Nephron progenitor cell (in vitro differentiated cells): ENCODE measurements at regions not wholly inside any gene's neighbourhood (a gene's known extent, or its start where the extent isn't known, plus 50 kb on each side); places are given as distances from the start of the nearest gene placed in this dataset.

Source experiments
- DNase-seq: peaks from one replicate; pipeline ENCODE4 v3.0.0; 2021
- H3K27ac Mint-ChIP-seq: 2 replicates; pipeline ENCODE4 v1.8.0; 2021; ENCODE audit warnings: mild to moderate bottlenecking, moderate library complexity, mixed read lengths
- H3K27me3 Mint-ChIP-seq: 2 replicates; pipeline ENCODE4 v1.8.0; 2021; ENCODE audit warnings: mild to moderate bottlenecking, low read depth, mixed read lengths; ENCODE audit not compliant: poor library complexity
- H3K36me3 Mint-ChIP-seq: 2 replicates; pipeline ENCODE4 v1.8.0; 2021; ENCODE audit warnings: low read depth, mixed read lengths
- H3K4me1 Mint-ChIP-seq: 2 replicates; pipeline ENCODE4 v1.8.0; 2021; ENCODE audit warnings: mixed read lengths
- H3K4me3 Mint-ChIP-seq: 2 replicates; pipeline ENCODE4 v1.8.0; 2021; ENCODE audit warnings: mild to moderate bottlenecking, moderate library complexity, mixed read lengths
- H3K9me3 Mint-ChIP-seq: 2 replicates; pipeline ENCODE4 v1.8.0; 2021; ENCODE audit warnings: mild to moderate bottlenecking, moderate library complexity, mixed read lengths
- TF ChIP-seq, protein P1 (sequence below): fragments of 200-600 bp; sonication (generic); IDR thresholded peaks from 2 replicates; pipeline ENCODE4 v1.5.0; 2021; ENCODE audit warnings: antibody characterized with exemption

DNA sequence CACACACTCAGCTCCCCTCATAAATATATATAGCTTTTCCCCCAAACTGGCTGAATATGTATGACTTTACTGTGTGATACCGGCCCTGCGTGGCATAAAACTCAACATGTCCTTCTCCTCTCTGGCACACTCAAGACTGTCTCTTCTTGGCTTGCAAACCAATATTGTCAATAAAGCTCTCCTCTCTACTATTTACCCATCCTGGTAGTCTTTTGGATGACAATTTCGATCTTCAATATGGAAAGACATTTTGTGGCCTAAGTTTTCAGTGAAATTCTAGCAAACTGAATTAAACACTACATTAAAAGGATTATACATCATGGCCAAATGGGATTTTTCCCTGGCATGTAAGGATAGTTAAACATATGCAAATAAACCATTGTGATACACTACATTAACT, 1255.9 kb downstream of the JRKL start:
- Mint-ChIP-seq H3K4me3 (no peak overlapping the region), H3K36me3 (no peaks in the 10 kb centered on the region), H3K4me1 (no peaks in the 10 kb centered on the region), H3K27ac (no peak overlapping the region), H3K9me3 (peaks cover 17% of the 10 kb centered on the region), H3K27me3 (no peaks in the 10 kb centered on the region)
- TF ChIP-seq, protein P1, sequence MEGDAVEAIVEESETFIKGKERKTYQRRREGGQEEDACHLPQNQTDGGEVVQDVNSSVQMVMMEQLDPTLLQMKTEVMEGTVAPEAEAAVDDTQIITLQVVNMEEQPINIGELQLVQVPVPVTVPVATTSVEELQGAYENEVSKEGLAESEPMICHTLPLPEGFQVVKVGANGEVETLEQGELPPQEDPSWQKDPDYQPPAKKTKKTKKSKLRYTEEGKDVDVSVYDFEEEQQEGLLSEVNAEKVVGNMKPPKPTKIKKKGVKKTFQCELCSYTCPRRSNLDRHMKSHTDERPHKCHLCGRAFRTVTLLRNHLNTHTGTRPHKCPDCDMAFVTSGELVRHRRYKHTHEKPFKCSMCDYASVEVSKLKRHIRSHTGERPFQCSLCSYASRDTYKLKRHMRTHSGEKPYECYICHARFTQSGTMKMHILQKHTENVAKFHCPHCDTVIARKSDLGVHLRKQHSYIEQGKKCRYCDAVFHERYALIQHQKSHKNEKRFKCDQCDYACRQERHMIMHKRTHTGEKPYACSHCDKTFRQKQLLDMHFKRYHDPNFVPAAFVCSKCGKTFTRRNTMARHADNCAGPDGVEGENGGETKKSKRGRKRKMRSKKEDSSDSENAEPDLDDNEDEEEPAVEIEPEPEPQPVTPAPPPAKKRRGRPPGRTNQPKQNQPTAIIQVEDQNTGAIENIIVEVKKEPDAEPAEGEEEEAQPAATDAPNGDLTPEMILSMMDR, result no peak
- no peak for DNase-seq

DNA sequence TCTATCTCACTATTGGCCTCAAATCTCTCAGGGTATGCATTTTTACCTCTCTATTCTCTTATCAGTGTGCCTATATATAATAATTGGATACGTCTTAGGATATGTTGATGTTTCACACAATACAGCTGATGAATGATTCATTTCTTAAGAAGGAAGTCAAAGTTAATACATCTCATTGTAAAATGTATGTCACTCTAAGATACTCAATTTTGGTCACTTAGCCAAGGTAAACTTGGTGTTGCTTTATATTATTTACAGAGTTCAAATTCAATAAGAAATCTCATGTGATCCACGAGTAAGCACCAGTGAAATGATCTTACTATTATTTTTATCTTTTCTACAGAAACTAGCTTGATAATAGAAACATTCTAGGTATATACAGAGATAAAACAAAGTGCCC, 1266.5 kb downstream of the JRKL start:
- no peaks in the 10 kb centered on the region for H3K4me1 Mint-ChIP-seq
- H3K9me3 Mint-ChIP-seq, result peaks cover 3% of the 10 kb centered on the region
- no peak overlapping the region for H3K4me3 Mint-ChIP-seq
- no peak for DNase-seq
- H3K36me3 Mint-ChIP-seq, result no peaks in the 10 kb centered on the region
- H3K27me3 Mint-ChIP-seq, result no peaks in the 10 kb centered on the region
- no peak overlapping the region for H3K27ac Mint-ChIP-seq
- TF ChIP-seq, protein P1, result no peak

DNA sequence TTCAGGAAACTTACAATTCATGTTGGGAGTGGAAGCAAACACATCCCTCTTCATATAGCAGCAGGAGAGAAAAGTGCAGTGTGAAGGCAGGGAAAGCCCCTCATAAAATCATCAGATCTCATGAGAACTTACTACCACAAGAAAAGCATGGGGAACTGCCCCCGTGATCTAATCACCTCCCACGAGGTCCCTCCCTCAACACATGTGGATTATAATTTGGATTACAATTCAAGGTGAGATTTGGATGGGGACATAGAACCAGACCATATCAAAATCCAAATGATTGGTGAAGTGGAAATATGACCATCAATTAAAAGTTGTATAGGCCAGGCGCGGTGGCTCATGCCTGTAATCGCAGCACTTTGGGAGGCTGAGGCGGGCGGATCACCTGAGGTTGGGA, 1268.0 kb downstream of the JRKL start:
- no peak for DNase-seq
- H3K27me3 Mint-ChIP-seq, result no peaks in the 10 kb centered on the region
- no peak overlapping the region for H3K4me3 Mint-ChIP-seq
- peaks cover 3% of the 10 kb centered on the region for H3K9me3 Mint-ChIP-seq
- no peaks in the 10 kb centered on the region for H3K36me3 Mint-ChIP-seq
- H3K27ac Mint-ChIP-seq, result no peak overlapping the region
- no peaks in the 10 kb centered on the region for H3K4me1 Mint-ChIP-seq
- TF ChIP-seq, protein P1, result no peak

DNA sequence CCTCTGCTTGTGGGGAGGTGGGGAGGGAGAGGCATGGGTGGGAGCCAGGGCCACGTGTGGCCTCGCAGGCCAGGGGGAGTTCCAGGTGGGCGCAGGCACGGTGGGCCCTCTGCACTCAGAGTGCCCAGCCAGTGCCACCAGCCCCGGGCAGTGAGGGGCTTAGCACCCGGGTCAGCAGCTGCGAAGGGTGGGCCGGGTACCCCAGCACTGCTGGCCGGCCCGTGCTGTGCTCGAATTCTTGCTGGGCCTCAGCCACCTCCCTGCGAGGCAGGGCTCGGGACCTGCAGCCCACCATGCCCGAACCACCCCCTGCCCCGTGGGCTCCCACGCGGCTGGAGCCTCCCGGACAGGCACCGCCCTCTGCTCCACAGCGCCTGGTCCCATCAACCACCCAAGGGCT, 1277.2 kb downstream of the JRKL start:
- Mint-ChIP-seq H3K36me3 (no peaks in the 10 kb centered on the region), H3K4me1 (peaks cover 5% of the 10 kb centered on the region), H3K9me3 (peaks cover 15% of the 10 kb centered on the region), H3K4me3 (no peak overlapping the region), H3K27ac (no peak overlapping the region), H3K27me3 (no peaks in the 10 kb centered on the region)
- TF ChIP-seq, protein P1, result no peak
- DNase-seq, result no peak

DNA sequence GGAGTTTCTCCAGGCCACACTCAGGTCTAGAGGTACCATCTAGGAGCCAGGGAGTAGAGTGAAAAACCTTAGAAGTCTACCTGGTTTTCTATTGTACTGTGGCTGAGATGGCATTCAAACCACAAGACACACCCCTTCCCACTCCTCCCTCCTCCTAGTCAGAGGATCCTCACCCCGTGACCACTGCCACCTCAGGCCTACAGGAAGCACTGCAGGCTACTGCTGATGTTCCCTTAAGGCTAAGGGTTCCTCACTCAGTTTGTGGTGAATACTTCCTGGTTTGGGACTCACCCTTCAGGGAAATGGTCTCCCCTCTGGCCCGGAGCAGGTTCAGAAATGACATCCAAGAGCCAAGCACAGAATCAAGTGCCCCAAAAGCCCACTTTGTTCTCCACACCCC, 1293.9 kb downstream of the JRKL start:
- Mint-ChIP-seq H3K27me3 (no peaks in the 10 kb centered on the region), H3K9me3 (peaks cover 7% of the 10 kb centered on the region), H3K27ac (no peak overlapping the region), H3K4me1 (peaks cover 16% of the 10 kb centered on the region), H3K36me3 (no peaks in the 10 kb centered on the region), H3K4me3 (no peak overlapping the region)
- TF ChIP-seq, protein P1, result no peak
- DNase-seq, result no peak

DNA sequence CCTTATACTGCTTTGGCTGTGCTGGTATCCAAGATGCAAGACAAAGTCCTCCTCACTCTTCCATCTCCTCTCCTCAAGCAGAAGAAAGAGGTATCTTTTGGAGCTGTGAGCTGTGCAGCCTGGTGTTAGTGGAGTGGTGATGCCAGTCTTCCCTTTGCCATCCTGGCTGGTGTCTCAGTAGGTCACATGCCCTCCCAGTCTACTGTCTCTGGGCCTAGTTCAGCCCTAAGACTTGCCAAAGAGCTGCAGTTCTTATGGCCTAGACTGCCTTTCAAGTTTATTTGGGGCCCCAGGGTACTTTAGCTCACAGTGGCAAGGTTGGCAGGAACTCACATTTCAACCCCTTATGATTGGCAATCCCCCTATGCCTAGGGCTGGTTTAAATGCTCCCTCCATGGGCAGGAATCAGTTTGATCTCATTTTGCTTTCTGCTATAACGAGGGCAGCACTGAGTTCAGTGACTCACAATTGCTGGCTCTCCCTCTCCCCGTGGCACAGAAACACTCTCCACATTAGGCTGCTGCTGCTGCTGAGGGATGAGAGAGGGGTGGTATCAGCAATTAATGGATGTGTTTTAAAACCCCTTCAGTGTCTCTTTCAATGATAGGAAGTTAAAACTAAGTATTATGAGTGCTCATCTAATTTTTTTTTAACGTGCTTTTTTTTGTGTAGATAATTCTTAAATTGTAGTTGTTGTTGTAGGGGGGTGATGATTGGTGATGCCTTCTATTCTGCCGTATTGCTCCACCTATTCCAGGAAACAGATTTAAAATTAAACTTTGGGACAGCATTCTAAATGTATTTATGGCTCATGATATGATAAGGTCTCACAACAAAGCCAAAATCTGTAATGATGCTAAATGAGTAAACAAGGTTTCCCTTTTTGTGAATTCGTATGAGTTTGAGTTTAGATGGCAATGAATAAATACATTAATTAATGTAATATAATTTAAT, 1295.0 kb downstream of the JRKL start:
- TF ChIP-seq, protein P1, result no peak
- Mint-ChIP-seq H3K27ac (no peak overlapping the region), H3K4me3 (no peak overlapping the region), H3K27me3 (no peaks in the 10 kb centered on the region), H3K9me3 (peaks cover 2% of the 10 kb centered on the region), H3K36me3 (no peaks in the 10 kb centered on the region), H3K4me1 (peaks cover 16% of the 10 kb centered on the region)
- no peak for DNase-seq
